T-helper 1 cell treated with Interleukin-12 subunit alpha and Interleukin-12 subunit beta and Interleukin-4 antibody, amounts not matched to agents 30 μg/mL and 1 μg/mL, for 36 hours (primary cell): ENCODE measurements at regions not wholly inside any gene's neighbourhood (a gene's known extent, or its start where the extent isn't known, plus 50 kb on each side); places are given as distances from the start of the nearest gene placed in this dataset.

Experiments
- H3K27ac Mint-ChIP-seq: one replicate; pipeline ENCODE4 v1.8.0; 2021; ENCODE audit warnings: mild to moderate bottlenecking, mixed read lengths
- H3K27me3 Mint-ChIP-seq: one replicate; pipeline ENCODE4 v1.8.0; 2021; ENCODE audit warnings: low read depth, mixed read lengths
- H3K36me3 Mint-ChIP-seq: one replicate; pipeline ENCODE4 v1.8.0; 2021; ENCODE audit warnings: low read depth, mixed read lengths
- H3K4me1 Mint-ChIP-seq: one replicate; pipeline ENCODE4 v1.8.0; 2021; ENCODE audit warnings: low read depth, mixed read lengths
- H3K4me3 Mint-ChIP-seq: one replicate; pipeline ENCODE4 v1.8.0; 2021; ENCODE audit warnings: mild to moderate bottlenecking, moderate library complexity, mixed read lengths
- H3K9me3 Mint-ChIP-seq: one replicate; pipeline ENCODE4 v1.8.0; 2021; ENCODE audit warnings: mixed read lengths

GRCh38 chr11:70532066-70532440 is 133.7 kb downstream of the CTTN start:
- Mint-ChIP-seq H3K36me3 (peaks cover 6% of the 10 kb centered on the region), H3K9me3 (peaks cover 18% of the 10 kb centered on the region), H3K4me1 (no peaks in the 10 kb centered on the region), H3K4me3 (no peak overlapping the region), H3K27me3 (no peaks in the 10 kb centered on the region), H3K27ac (no peak overlapping the region)

- no peaks in the 10 kb centered on the region for H3K4me1 Mint-ChIP-seq
- H3K27me3 Mint-ChIP-seq, result no peaks in the 10 kb centered on the region
Observed at GRCh38 chr11:70532731-70533130, 134.4 kb downstream of the CTTN start.

GRCh38 chr11:70535191-70535971 is 137.1 kb downstream of the CTTN start:
- Mint-ChIP-seq H3K9me3 (peaks cover 18% of the 10 kb centered on the region), H3K4me1 (no peaks in the 10 kb centered on the region), H3K27ac (no peak overlapping the region), H3K4me3 (no peak overlapping the region), H3K36me3 (peaks cover 6% of the 10 kb centered on the region), H3K27me3 (no peaks in the 10 kb centered on the region)

More at GRCh38 chr11:70532731-70533130, 134.4 kb downstream of the CTTN start:
- H3K36me3 Mint-ChIP-seq, result peaks cover 6% of the 10 kb centered on the region
- H3K9me3 Mint-ChIP-seq, result peaks cover 18% of the 10 kb centered on the region
- H3K27ac Mint-ChIP-seq, result no peak overlapping the region
- no peak overlapping the region for H3K4me3 Mint-ChIP-seq

- H3K4me3 Mint-ChIP-seq, result no peak overlapping the region
- peaks cover 18% of the 10 kb centered on the region for H3K9me3 Mint-ChIP-seq
- H3K27me3 Mint-ChIP-seq, result no peaks in the 10 kb centered on the region
- no peak overlapping the region for H3K27ac Mint-ChIP-seq
- peaks cover 6% of the 10 kb centered on the region for H3K36me3 Mint-ChIP-seq
- H3K4me1 Mint-ChIP-seq, result no peaks in the 10 kb centered on the region
Observed at GRCh38 chr11:70536051-70536877, 137.9 kb downstream of the CTTN start.

GRCh38 chr11:70537576-70538571 is 139.5 kb downstream of the CTTN start:
- peaks cover 18% of the 10 kb centered on the region for H3K9me3 Mint-ChIP-seq
- H3K4me1 Mint-ChIP-seq, result no peaks in the 10 kb centered on the region
- H3K27me3 Mint-ChIP-seq, result no peaks in the 10 kb centered on the region
- no peak overlapping the region for H3K4me3 Mint-ChIP-seq
- H3K27ac Mint-ChIP-seq, result no peak overlapping the region
- peaks cover 6% of the 10 kb centered on the region for H3K36me3 Mint-ChIP-seq

- no peak overlapping the region for H3K4me3 Mint-ChIP-seq
- H3K27me3 Mint-ChIP-seq, result no peaks in the 10 kb centered on the region
- peaks cover 12% of the 10 kb centered on the region for H3K9me3 Mint-ChIP-seq
- H3K4me1 Mint-ChIP-seq, result no peaks in the 10 kb centered on the region
- no peak overlapping the region for H3K27ac Mint-ChIP-seq
- H3K36me3 Mint-ChIP-seq, result peaks cover 3% of the 10 kb centered on the region
Observed at GRCh38 chr11:70538641-70539359, 140.5 kb downstream of the CTTN start.

GRCh38 chr11:70539360-70540095 is 141.2 kb downstream of the CTTN start:
- H3K36me3 Mint-ChIP-seq, result peaks cover 3% of the 10 kb centered on the region
- H3K4me1 Mint-ChIP-seq, result no peaks in the 10 kb centered on the region
- H3K4me3 Mint-ChIP-seq, result no peak overlapping the region
- peaks cover 6% of the 10 kb centered on the region for H3K9me3 Mint-ChIP-seq
- H3K27me3 Mint-ChIP-seq, result no peaks in the 10 kb centered on the region
- no peak overlapping the region for H3K27ac Mint-ChIP-seq

- Mint-ChIP-seq H3K4me1 (no peaks in the 10 kb centered on the region), H3K36me3 (peaks cover 1% of the 10 kb centered on the region), H3K4me3 (no peak overlapping the region), H3K9me3 (peaks cover 3% of the 10 kb centered on the region), H3K27me3 (no peaks in the 10 kb centered on the region), H3K27ac (no peak overlapping the region)
Observed at GRCh38 chr11:70540196-70540595, 141.9 kb downstream of the CTTN start.

- Mint-ChIP-seq H3K27me3 (no peaks in the 10 kb centered on the region), H3K9me3 (no peaks in the 10 kb centered on the region), H3K36me3 (no peaks in the 10 kb centered on the region), H3K4me1 (no peaks in the 10 kb centered on the region), H3K4me3 (no peak overlapping the region), H3K27ac (no peak overlapping the region)
Observed at GRCh38 chr11:70541176-70541575, 142.8 kb downstream of the CTTN start.

- Mint-ChIP-seq H3K4me3 (no peak overlapping the region), H3K36me3 (no peaks in the 10 kb centered on the region), H3K27ac (no peak overlapping the region), H3K27me3 (no peaks in the 10 kb centered on the region), H3K4me1 (no peaks in the 10 kb centered on the region), H3K9me3 (no peaks in the 10 kb centered on the region)
Observed at GRCh38 chr11:70541699-70542098, 143.4 kb downstream of the CTTN start.

- no peak overlapping the region for H3K4me3 Mint-ChIP-seq
- no peaks in the 10 kb centered on the region for H3K27me3 Mint-ChIP-seq
- H3K36me3 Mint-ChIP-seq, result no peaks in the 10 kb centered on the region
- no peaks in the 10 kb centered on the region for H3K4me1 Mint-ChIP-seq
- H3K27ac Mint-ChIP-seq, result no peak overlapping the region
- H3K9me3 Mint-ChIP-seq, result no peaks in the 10 kb centered on the region
Observed at GRCh38 chr11:70542406-70542805, 144.1 kb downstream of the CTTN start.

GRCh38 chr11:70542811-70543210 is 144.5 kb downstream of the CTTN start:
- H3K36me3 Mint-ChIP-seq, result no peaks in the 10 kb centered on the region
- no peak overlapping the region for H3K4me3 Mint-ChIP-seq
- H3K9me3 Mint-ChIP-seq, result no peaks in the 10 kb centered on the region
- H3K27me3 Mint-ChIP-seq, result no peaks in the 10 kb centered on the region
- no peaks in the 10 kb centered on the region for H3K4me1 Mint-ChIP-seq
- H3K27ac Mint-ChIP-seq, result no peak overlapping the region

GRCh38 chr11:70543611-70544010 is 145.3 kb downstream of the CTTN start:
- Mint-ChIP-seq H3K36me3 (no peaks in the 10 kb centered on the region), H3K9me3 (no peaks in the 10 kb centered on the region), H3K27me3 (no peaks in the 10 kb centered on the region), H3K4me3 (no peak overlapping the region), H3K4me1 (no peaks in the 10 kb centered on the region), H3K27ac (no peak overlapping the region)
